DOHH2 (cell line): ENCODE measurements at regions not wholly inside any gene's neighbourhood (a gene's known extent, or its start where the extent isn't known, plus 50 kb on each side); places are given as distances from the start of the nearest gene placed in this dataset.

Experiments
- H3F3A ChIP-seq: fragments of 200-600 bp; sonication (generic), shearing (Covaris generic); 2 replicates; pipeline ENCODE4 v1.6.0; 2016; ENCODE audit warnings: antibody characterized with exemption, mild to moderate bottlenecking; ENCODE audit not compliant: control insufficient read depth, insufficient read depth
- H3K27ac ChIP-seq: fragments of 200-600 bp; sonication (generic); 2 replicates; pipeline ENCODE4 v1.5.1; 2014; ENCODE audit warnings: low read depth, mild to moderate bottlenecking, low read length, moderate library complexity
- H3K27me3 ChIP-seq: fragments of 200-600 bp; sonication (generic); 2 replicates; pipeline ENCODE4 v1.6.1; 2014; ENCODE audit warnings: mild to moderate bottlenecking, low read length, mixed read lengths; ENCODE audit not compliant: control insufficient read depth
- H3K36me3 ChIP-seq: fragments of 200-600 bp; sonication (generic); 2 replicates; pipeline ENCODE4 v1.6.1; 2014; ENCODE audit warnings: mild to moderate bottlenecking, low read length, moderate library complexity, mixed read lengths; ENCODE audit not compliant: control insufficient read depth
- H3K4me1 ChIP-seq: fragments of 200-600 bp; sonication (generic); 2 replicates; pipeline ENCODE4 v1.6.1; 2014; ENCODE audit warnings: mild to moderate bottlenecking, low read length, mixed read lengths; ENCODE audit not compliant: control insufficient read depth
- H3K4me2 ChIP-seq: fragments of 200-600 bp; sonication (generic); 2 replicates; pipeline ENCODE4 v1.6.0; 2014; ENCODE audit warnings: mild to moderate bottlenecking, low read length, moderate library complexity
- H3K4me3 ChIP-seq: fragments of 200-600 bp; sonication (generic); 2 replicates; pipeline ENCODE4 v1.5.1; 2014; ENCODE audit warnings: mild to moderate bottlenecking, low read length, mixed read lengths
- H3K79me2 ChIP-seq: fragments of 200-600 bp; sonication (generic); 2 replicates; pipeline ENCODE4 v1.6.1; 2014; ENCODE audit warnings: mild to moderate bottlenecking, low read length, mixed read lengths; ENCODE audit not compliant: control insufficient read depth
- H3K9me2 ChIP-seq: fragments of 200-600 bp; sonication (generic); replicated peaks from 2 replicates; pipeline ENCODE4 v1.6.1; 2014; ENCODE audit warnings: mild to moderate bottlenecking, low read length, mixed read lengths; ENCODE audit not compliant: control insufficient read depth
- H3K9me3 ChIP-seq: fragments of 200-600 bp; sonication (generic); 2 replicates; pipeline ENCODE4 v1.6.1; 2014; ENCODE audit warnings: antibody characterized with exemption, low read length, mixed read lengths; ENCODE audit not compliant: control insufficient read depth, insufficient read depth
- H4K20me1 ChIP-seq: fragments of 200-600 bp; sonication (generic); 2 replicates; pipeline ENCODE4 v1.6.0; 2014; ENCODE audit warnings: low read depth, mild to moderate bottlenecking, antibody characterized with exemption, low read length, moderate library complexity; ENCODE audit not compliant: control insufficient read depth, insufficient read depth
- CTCF ChIP-seq: fragments of 200-600 bp; sonication (generic); IDR thresholded peaks from one replicate; pipeline ENCODE4 v1.5.1; 2014; ENCODE audit warnings: antibody characterized with exemption, mild to moderate bottlenecking, low read depth, low read length; ENCODE audit not compliant: poor library complexity, severe bottlenecking
- EZH2phosphoT487 ChIP-seq: fragments of 200-600 bp; sonication (generic); IDR thresholded peaks from 2 replicates; pipeline ENCODE4 v1.6.1; 2017; ENCODE audit warnings: borderline replicate concordance, mild to moderate bottlenecking, antibody characterized with exemption, low read length, moderate library complexity, mixed read lengths

GRCh38 chr21:21955204-21955603 lies 957.0 kb downstream of the NCAM2 start:
- Histone ChIP-seq H3K4me2 (no peak overlapping the region), H3K4me3 (no peak overlapping the region), H3F3A (no peaks in the 10 kb centered on the region), H3K9me2 (no peaks in the 10 kb centered on the region), H3K27ac (no peak overlapping the region), H3K9me3 (peaks cover 2% of the 10 kb centered on the region; the same call in 1 of the 2 replicates), H3K4me1 (no peaks in the 10 kb centered on the region), H4K20me1 (no peaks in the 10 kb centered on the region), H3K36me3 (no peaks in the 10 kb centered on the region), H3K27me3 (no peaks in the 10 kb centered on the region), H3K79me2 (no peaks in the 10 kb centered on the region)
- TF ChIP-seq EZH2phosphoT487 (no peak), CTCF (no peak)

GRCh38 chr21:21957490-21957889 lies 959.3 kb downstream of the NCAM2 start:
- Histone ChIP-seq H3K9me3 (no peaks in the 10 kb centered on the region), H3K27me3 (no peaks in the 10 kb centered on the region), H3K4me3 (no peak overlapping the region), H3K79me2 (no peaks in the 10 kb centered on the region), H3K9me2 (no peaks in the 10 kb centered on the region), H3K4me1 (no peaks in the 10 kb centered on the region), H4K20me1 (no peaks in the 10 kb centered on the region), H3K36me3 (no peaks in the 10 kb centered on the region), H3K27ac (no peak overlapping the region), H3K4me2 (no peak overlapping the region), H3F3A (no peaks in the 10 kb centered on the region)
- TF ChIP-seq CTCF = no peak
- TF ChIP-seq EZH2phosphoT487 = no peak

- no peaks in the 10 kb centered on the region for H3K27me3 ChIP-seq
- no peak overlapping the region for H3K4me3 ChIP-seq
- H3K4me2 ChIP-seq = no peak overlapping the region
- H4K20me1 ChIP-seq = no peaks in the 10 kb centered on the region
- peaks cover 9% of the 10 kb centered on the region; the same call in 1 of the 2 replicates for H3K9me3 ChIP-seq
- no peak for TF ChIP-seq EZH2phosphoT487
- TF ChIP-seq CTCF = no peak
- H3K79me2 ChIP-seq = no peaks in the 10 kb centered on the region
- H3K36me3 ChIP-seq = no peaks in the 10 kb centered on the region
- H3K27ac ChIP-seq = no peak overlapping the region
- H3K9me2 ChIP-seq = no peaks in the 10 kb centered on the region
- H3K4me1 ChIP-seq = no peaks in the 10 kb centered on the region
- no peaks in the 10 kb centered on the region for H3F3A ChIP-seq
Measured at GRCh38 chr21:21963911-21964310, 965.7 kb downstream of the NCAM2 start.

GRCh38 chr21:21968810-21969209 lies 970.6 kb downstream of the NCAM2 start:
- Histone ChIP-seq H3K4me2 (no peak overlapping the region), H3K9me2 (no peaks in the 10 kb centered on the region), H3K4me1 (no peaks in the 10 kb centered on the region), H3K27me3 (no peaks in the 10 kb centered on the region), H3K79me2 (no peaks in the 10 kb centered on the region), H3K9me3 (peaks cover 9% of the 10 kb centered on the region; the same call in 1 of the 2 replicates), H3K27ac (no peak overlapping the region), H3F3A (no peaks in the 10 kb centered on the region), H3K36me3 (no peaks in the 10 kb centered on the region), H3K4me3 (no peak overlapping the region), H4K20me1 (no peaks in the 10 kb centered on the region)
- TF ChIP-seq CTCF = no peak
- TF ChIP-seq EZH2phosphoT487 = no peak
